GM23248 (cell line): ENCODE measurements at regions not wholly inside any gene's neighbourhood (a gene's known extent, or its start where the extent isn't known, plus 50 kb on each side); places are given as distances from the start of the nearest gene placed in this dataset.

Experiments used
- EZH2 ChIP-seq: fragments of 200-600 bp; sonication (generic); IDR thresholded peaks from 2 replicates; pipeline ENCODE4 v1.6.1; 2018; ENCODE audit warnings: antibody characterized with exemption, mild to moderate bottlenecking; ENCODE audit not compliant: insufficient read depth, poor library complexity, severe bottlenecking
- EZH2phosphoT487 ChIP-seq: fragments of 200-600 bp; sonication (generic); IDR thresholded peaks from 2 replicates; pipeline ENCODE4 v1.6.1; 2018; ENCODE audit warnings: antibody characterized with exemption, moderate library complexity, mild to moderate bottlenecking, low read depth; ENCODE audit not compliant: insufficient read depth

- TF ChIP-seq EZH2phosphoT487 (no peak), EZH2 (no peak)
Measured at GRCh38 chr5:162593881-162594280, 526.3 kb downstream of the GABRG2 start.
